ENCODE measurements at regions not wholly inside any gene's neighbourhood (a gene's known extent, or its start where the extent isn't known, plus 50 kb on each side); places are given as distances from the start of the nearest gene placed in this dataset.
"Not testable (repeated sequence)": the region's sequence is repeated elsewhere in the genome, so short reads cannot be mapped to it uniquely, and the experiment has no call there.

DNA sequence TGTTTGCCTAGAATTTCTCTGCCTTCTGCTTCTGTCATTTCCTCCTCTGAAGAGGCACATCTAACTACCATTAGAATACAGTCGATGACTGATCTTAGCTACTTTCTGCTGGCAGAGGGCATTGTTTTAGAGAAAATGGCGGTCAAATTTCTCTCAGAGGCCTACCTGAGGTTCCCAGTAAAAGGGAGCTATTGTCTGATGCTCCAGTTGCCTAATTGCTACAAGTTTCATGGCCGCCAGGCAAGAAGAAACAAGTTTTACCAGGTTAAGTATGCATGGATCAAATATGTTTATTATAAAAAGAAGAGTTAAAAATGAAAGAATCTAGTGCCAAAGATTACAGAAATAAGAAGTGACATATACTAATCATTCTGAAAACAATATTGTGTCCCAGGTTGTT, 416.6 kb downstream of the DSC3 start:
- no peak for DNase-seq (ENCODE audit: low read depth)

- DNase-seq (ENCODE audit: low read depth) = no peak
These were observed 419.0 kb downstream of the DSC3 start for GRCh38 chr18:30623401-30624065.

- DNase-seq (ENCODE audit: low read depth) = no peak
These were observed 419.9 kb downstream of the DSC3 start for GRCh38 chr18:30622635-30623034.

- DNase-seq (ENCODE audit: low read depth) = no peak
These were observed 420.4 kb downstream of the DSC3 start for GRCh38 chr18:30622104-30622503.

- no peak for DNase-seq (ENCODE audit: low read depth)
These were observed 424.0 kb downstream of the DSC3 start for GRCh38 chr18:30618567-30618966.

DNA sequence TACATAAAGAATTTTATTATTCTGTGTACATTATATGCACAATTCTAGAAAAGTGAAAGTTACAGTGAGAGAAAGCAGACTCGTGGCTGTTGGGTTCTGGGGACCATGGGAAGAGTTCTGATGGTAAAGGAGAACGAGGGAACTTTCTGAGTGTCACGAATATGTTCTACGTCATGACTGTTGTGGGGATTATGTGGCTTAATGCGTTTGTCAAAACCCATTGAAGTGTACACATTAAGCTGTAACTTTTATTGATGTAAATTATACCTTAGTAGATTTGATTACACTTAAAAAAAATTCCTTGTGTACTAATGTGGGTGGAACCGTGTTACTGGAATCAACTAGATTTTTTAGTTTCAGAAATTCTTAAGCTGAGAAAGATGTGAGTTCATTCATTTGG, 426.1 kb downstream of the DSC3 start:
- DNase-seq (ENCODE audit: low read depth) = no peak

GRCh38 chr18:30613467-30613801, 429.1 kb downstream of the DSC3 start:
- no peak for DNase-seq (ENCODE audit: low read depth)

GRCh38 chr18:30601541-30601940, 441.0 kb downstream of the DSC3 start:
- DNase-seq (ENCODE audit: low read depth) = no peak

DNA sequence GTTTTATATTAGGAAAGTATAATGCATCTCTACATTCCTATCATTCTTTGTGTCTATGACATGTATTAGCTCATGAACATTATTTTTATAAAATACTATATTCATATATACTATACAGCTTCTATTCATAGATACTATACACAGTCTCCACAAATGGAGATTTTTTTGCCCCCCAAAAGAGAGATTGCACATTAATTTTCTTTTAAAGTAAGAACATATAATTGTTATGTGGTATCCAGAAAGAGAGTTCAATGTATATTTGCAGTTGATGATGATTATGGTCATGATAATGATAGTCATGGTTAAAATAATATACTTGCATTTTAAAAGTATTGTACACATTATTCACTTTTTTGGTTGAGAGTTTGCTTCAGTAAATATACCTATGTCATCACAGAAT, 445.3 kb downstream of the DSC3 start:
- DNase-seq (ENCODE audit: low read depth) = no peak

DNA sequence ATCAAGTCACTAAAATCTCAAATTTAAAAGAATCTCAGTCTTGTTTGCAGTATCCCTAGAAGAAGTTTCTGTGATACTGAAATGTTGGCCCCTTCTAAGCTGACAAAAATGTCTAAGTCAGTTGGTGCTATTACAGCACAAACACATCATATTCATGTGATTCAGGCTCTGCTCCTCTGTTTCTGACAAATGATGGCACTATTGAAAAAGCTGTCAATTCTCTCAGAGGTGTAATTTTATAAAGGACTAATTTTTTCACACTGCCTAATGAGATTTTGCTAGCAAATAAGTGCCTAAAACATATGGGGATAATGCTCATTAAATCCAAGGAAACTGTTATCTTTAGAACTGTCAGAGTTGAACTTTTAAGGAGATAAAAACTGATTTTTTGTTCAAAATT, 445.9 kb downstream of the DSC3 start:
- no peak for DNase-seq (ENCODE audit: low read depth)

DNA sequence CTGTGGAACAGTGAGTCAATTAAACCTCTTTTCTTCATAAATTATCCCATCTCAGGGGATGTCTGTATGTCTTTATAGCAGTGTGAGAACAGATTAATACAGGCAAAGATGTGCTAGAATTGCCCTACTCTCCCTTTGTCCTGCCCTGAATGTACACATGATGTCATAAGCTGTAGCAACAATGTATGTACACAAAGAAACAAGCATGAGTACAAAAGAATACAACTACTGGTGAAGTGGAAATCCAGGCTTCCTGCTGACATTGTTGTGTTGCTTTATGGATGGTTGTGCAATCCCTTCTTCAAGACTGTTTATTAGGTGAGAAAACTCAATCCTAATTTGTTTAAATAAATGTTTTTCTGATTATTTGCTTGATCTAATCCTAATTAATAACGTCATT, 446.6 kb downstream of the DSC3 start:
- no peak for DNase-seq (ENCODE audit: low read depth)

DNA sequence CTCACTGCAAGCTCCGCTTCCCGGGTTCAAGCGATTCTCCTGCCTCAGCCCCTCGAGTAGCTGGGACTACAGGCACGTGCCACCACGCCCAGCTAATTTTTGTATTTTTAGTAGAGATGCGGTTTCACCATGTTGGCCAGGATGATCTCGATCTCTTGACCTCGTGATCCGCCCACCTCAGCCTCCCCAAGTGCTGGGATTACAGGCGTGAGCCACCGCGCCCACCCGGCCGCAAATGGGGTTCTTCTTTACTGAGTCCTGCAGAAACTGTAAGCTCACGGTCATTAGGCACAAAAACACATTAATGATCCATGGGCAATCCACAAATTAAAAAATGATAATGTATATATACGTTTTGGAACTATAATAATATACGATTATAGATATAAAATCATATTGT, 447.6 kb downstream of the DSC3 start:
- not testable (repeated sequence) for DNase-seq (ENCODE audit: low read depth)

DNA sequence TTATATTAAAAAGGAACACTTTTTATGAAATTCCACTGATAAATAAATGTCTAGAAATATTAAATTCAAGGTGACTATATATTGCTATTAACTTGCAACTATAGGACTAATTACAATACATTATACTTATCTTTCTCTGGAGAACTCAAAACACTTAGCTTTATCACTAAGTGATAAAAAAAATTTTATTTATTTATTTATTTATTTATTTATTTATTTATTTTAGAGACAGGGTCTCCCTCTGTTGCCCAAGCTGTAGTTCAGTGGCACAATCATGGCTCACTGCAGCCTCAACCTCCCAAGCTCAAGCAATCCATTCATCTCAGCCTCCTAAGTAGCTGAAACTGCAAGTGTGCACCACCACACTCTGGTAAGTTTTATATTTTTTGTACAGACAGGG, 451.1 kb downstream of the DSC3 start:
- DNase-seq (ENCODE audit: low read depth) = no peak

DNA sequence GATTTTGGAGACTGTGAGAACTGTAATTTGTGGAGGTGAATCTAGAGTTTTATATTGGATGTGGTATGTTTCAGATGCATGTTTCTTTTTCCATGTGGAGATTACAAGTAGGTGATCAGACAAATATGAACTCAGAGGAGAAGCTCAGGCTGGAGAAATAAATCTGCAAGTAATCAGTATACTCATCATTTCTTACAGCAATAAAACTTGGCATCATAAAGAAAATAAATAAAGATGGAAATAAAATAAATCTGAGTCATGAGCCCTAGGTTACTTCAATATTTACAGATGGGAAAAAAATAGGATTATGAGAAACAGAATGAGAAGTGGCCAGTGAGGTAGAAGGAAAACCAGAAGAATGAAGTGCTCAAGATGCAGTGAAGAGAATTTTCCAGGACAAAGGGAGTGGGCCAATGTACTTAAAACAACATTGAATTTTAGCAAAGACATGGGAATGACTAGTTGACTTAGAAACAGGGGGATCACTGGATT, 453.8 kb downstream of the DSC3 start:
- no peak for DNase-seq (ENCODE audit: low read depth)

DNA sequence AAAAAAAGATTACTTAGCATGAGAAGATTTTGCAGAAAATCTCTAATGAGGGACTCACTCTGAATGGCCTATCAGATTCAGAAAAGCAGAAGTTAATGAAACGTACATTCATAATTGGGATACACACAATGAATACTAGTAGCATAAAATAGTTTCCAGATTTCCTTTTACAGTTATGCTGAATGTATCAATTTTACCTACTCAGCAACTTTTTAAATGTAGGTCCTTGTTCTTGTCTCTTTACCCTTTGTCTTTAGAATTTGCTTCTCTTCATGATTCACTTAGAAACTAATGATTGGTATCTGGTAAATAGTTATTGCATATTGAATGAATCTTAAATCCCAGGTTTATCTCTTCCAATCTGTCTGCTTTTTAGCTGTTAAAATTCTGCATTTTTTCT, 458.8 kb downstream of the DSC3 start:
- DNase-seq (ENCODE audit: low read depth) = no peak

DNA sequence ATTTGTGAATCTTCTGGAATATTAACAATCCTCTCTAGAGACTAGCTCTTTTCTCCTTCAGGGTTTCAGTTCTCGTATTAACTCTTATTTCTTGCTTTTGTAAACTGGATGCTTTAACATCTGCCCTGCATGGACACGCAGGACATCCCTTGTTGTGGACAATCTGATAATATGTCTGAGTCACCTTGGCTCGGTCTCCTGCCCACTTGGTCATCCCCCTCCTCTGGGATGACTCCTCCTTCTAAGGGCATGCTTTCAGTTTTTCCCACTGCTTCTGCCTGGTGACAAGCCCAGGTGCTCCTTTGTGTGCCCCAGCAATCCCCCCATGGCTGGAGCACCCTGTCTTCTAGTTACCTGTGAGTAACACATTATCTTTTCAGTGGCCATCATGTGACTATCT, 460.5 kb downstream of the DSC3 start:
- DNase-seq (ENCODE audit: low read depth) = no peak

DNA sequence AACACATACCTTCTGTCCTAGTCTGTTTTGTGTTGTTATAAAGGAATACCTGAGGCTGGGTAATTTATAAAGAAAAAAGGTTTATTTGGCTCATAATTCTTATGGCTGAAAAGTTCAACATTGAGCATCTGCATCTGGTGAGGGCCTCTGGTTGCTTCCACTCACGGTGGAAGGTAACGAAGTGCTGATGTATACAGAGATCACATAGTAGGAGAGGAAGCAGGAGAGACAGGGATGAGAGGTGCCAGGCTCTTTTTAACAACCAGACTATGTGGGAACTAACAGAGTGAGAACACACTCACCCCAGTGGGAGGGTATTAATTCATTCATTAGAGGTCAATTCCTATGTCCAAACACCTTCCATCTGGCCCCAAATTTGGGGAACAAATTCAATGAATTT, 463.8 kb downstream of the DSC3 start:
- no peak for DNase-seq (ENCODE audit: low read depth)

DNA sequence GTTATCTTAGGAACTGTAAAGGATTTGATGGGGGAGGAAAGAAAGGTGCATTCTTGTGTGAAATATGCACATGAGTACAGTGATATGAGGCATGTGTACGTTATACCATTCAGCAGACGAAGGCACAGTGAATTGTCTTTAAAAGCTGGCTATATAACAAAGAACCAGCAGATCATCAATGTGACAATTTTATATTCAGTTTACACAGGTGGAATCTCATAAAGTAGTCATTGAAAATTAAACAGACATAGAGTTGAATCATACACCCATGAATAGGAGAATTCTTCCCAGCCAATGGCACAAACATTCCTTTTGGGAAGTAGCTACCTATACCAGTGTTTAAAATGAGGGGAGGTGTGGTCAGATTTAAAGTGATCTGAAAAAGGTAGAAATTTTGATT, 470.3 kb downstream of the DSC3 start:
- DNase-seq (ENCODE audit: low read depth) = no peak

DNA sequence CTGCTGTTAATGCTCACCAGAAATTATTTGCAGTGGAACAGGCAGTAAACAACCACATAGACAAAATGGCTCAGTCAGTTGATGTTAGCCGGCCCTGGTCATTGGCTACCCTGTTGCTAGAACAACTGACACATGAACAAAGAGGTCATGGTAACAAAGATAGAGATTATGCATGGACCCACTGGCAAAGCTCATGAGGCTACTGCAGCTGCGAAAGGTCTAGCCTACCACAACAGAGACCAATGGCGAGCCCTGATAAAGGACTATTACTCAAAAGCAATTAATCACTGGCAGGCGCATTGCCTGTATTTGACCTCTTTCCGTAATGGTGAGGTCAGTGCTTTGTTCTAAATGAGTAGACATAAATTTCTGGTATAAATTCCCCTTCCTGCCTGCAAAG, 474.2 kb downstream of the DSC3 start:
- DNase-seq (ENCODE audit: low read depth) = no peak

GRCh38 chr18:30566877-30567276, 475.7 kb downstream of the DSC3 start:
- DNase-seq (ENCODE audit: low read depth) = no peak

DNA sequence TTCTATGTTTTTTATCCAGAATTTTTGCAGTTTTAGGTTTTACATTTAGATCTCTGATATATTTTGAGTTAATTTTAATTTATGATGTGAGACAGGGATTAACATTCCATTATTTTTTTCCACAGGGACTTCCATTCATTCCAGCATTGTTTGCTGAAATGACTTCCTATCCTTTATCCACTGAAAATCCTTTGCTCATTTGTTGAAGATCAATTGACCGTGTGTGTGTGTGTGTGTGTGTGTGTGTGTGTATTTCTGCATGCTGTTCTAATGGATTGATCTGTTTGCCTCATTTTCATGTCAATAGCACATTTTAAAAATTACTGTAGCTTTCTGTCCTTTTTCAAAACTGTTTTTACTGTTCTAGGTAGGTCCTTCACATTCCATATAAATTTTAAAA, 480.3 kb downstream of the DSC3 start:
- no peak for DNase-seq (ENCODE audit: low read depth)

DNA sequence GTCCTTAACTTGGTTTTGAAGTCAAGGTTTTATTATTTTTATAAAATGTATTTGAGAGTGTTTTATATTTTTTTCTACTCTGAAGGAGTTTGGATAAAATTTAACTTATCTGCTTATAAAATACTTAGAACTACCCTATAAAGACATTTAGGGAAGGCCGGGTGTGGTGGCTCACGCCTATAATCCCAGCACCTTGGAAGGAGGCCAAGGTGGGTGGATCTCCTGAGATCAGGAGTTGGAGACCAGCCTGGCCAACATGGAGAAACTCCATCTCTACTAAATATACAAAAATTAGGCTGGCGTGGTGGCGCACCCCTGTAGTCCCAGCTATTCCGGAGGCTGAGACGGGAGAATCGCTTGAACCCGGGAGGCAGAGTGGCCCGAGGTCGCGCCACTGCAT, 486.4 kb downstream of the DSC3 start:
- no peak for DNase-seq (ENCODE audit: low read depth)

DNA sequence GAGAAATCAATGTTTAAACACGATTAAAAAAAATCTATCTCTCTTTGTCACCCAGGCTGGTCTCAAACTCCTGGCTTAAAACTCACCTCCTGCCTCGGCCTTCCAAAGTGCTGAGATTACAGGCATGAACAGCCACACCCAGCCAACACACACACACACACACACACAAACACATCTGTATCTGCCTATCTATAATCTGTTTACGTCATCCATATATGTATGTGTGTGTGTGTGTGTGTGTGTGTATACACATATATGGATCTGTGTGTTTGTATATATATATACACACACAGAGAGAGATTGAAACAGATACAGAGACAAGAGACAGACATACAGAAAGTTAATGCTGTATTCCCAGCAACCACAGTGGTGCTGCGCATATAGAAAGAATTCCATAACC, 497.1 kb downstream of the DSC3 start:
- DNase-seq (ENCODE audit: low read depth) = no peak

DNA sequence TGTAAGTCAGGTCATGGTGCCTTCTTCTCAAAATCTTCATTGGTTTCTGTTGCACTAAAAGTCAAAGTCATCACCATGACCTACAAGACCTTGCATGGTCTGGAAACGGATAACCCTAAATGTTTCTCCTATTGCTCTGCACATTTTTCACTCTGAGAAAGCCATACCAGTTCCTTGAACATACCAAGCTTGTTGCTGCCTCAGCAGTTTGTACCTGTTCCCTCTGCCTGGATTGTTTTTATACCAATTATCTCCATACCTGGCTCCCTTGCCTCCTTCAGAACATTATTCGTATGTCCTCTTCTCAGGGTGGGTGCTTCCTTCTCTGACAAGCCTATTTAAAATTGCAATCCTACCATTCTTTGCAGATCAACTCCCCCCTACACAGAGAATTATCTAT, 498.4 kb downstream of the DSC3 start:
- DNase-seq (ENCODE audit: low read depth) = no peak

DNA sequence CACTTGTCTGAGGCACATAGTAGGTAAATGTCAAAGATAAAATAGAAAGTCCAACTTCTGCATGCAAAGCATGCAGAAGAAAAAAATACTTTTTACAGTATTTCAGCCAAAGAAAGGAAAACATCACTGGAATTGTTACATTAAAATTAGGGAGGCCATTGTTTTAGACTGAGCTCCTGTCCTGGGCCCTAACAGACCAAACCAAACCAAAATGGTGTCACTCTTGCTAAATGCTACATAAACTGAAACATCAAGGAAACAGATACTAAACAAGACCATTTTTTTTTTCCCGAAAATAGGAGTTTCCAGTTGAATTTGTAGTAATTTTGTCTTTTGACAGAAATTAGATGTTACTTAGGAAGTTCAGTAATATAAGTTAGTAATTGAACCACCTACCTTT, 508.8 kb downstream of the DSC3 start:
- no peak for DNase-seq (ENCODE audit: low read depth)

Measured in non-pigmented ciliary epithelial cell (primary cell).